Stimulated activated CD4-positive, alpha-beta T cell treated with anti-CD3 and anti-CD28 coated beads, Interleukin-2, amount 100 ng/mL, for 48 hours (primary cell): ENCODE measurements at regions not wholly inside any gene's neighbourhood (a gene's known extent, or its start where the extent isn't known, plus 50 kb on each side); places are given as distances from the start of the nearest gene placed in this dataset.

ENCODE experiments used
- DNase-seq, 2 donors: peaks; one replicate each; pipeline ENCODE4 v3.0.0-alpha.2; 2020

DNA sequence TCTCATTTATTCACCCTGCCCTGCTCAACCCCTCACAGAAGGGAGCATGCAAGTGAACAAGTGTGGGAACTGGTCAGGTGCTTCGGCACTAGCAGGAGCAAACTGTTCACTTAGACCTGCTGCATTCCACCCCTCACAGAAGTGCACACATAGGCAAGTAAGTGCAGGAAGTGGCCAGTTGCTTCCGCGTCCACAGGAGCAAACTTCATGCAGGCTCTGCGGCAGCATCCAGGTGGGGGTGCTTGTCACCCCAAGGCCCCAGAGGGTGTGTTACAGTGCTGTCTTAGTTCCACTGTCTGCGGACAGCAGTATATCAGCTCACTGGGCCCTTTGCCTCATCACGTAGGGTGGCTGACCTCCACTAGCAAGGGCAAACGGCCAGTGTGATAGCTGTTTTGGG lies 167.3 kb upstream of the AVPR1A start:
- DNase-seq: no peak

DNA sequence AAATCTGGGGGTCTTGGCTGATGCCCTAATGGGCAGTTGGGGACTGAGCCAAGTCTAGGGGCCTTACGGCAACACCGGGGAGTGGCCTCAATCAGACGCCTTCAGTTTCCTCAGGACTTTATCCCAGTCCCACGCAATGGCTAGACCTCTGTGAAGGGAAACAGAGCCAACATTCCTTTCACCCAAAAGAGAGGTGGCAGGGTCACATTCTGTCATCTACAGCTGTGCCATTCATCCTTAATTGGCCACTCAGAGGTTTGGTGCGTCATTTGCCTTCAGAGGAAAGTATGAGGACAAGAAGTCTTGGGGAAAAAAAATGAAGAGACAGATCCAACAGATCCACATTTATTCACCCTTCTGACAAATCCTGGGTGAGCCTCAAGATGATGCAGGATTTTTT lies 166.9 kb upstream of the AVPR1A start:
- DNase-seq: no peak

- no peak for DNase-seq
Measured at GRCh38 chr12:63317286-63317846, 166.4 kb upstream of the AVPR1A start.

DNA sequence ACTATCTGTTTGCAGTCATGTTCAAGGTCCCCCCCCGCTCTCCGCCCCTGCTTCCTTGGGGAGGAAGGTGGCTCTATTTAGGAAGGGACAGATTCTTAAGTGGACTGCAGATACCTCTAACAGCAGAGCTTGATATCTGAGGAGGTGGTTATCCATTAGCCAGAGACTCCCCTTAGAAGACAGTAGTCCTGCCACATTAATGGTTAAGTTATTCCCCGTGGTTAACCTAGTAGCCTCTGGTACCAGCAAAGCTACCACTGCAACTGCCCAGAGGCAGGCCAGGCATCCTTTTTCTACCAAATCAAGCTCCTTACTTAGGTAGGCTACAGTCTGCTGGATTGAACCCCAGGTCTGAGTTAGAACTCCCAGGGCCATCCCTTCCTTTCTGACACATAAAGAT lies 162.1 kb upstream of the AVPR1A start:
- DNase-seq: no peak

- no peak for DNase-seq
Measured at GRCh38 chr12:63308671-63309070, 157.7 kb upstream of the AVPR1A start.

DNA sequence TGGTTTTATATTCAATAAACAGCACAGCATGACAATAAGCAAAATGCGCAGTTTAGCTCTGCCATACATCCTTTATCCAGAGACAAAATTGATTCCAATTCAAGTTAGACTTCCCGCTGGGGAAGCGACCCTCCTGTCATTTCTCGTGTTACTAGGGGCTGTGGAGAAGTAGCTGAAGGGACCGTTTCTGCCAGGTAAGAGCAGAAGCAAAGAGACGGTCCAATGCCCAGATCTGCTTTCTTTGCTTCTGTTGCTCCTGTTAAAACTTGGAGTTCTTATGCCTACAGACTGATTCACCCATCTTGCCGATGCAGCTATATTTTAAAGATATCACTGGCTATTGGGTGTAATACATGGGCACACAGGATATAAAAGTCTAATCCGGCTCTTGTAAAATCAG lies 156.8 kb upstream of the AVPR1A start:
- no peak for DNase-seq

DNA sequence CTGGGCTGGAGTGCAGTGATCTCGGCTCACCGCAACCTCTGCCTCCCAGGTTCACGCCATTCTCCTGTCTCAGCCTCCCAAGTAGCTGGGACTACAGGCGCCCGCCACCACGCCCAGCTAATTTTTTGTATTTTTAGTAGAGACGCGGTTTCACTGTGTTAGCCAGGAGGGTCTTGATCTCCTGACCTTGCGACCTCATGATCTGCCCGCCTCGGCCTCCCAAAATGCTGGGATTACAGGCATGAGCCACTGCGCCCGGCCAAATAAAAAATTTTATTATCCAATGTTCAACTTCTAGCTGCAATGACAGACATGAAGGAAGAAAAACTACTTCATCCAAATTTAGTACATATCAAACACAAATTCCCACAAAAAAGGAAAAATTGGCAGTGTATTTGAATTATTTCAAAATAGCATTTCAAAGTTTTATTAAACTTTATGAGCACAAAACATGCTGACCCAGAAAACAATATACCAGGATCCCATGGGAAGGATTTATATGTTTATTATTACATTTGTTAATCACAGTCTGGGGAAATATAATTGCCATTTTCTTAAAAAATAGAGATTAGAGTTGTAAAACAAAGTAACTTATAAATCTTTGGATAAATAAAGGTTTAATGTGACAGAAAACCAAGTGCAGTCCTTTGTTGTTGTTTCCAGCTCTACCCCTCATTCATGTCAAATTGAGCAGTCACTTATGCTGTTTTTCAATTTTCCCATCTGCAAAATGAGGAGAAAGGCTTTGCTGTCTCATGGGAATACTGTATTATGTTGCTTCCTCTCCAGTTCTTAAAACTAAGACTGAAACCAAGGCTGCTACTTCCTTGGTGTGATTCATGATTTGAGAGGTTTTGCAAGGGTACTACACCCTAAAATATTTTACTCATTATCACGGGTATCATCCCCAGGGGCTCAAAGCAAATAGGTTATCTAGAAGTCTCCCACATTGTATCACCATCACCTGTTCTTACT lies 155.2 kb upstream of the AVPR1A start:
- DNase-seq: no peak

DNA sequence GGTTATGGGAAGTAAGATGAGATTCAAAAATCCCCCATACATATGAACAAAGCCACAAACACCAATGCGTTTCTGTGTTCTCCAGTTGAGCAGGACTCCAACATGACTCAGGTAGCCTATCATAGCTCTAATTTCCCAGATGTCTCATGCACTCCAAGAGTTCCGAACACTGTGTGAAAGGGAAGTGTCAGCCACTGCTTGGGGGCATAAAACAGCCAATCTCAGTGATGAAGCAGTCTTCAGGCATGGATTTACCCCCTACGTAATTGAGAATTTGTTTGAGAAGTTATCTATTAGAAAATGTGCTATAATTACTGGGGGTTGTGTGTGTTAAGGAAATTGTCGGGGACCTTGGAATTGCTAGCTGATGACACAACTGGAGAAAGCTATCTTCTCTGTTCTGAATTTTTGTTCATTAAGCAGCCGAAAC lies 153.9 kb upstream of the AVPR1A start:
- no peak for DNase-seq

GRCh38 chr12:63302941-63303536 lies 152.0 kb upstream of the AVPR1A start:
- DNase-seq: no peak

GRCh38 chr12:63302269-63302940 lies 151.4 kb upstream of the AVPR1A start:
- no peak for DNase-seq

- DNase-seq: no peak
Measured at GRCh38 chr12:63301311-63301710, 150.3 kb upstream of the AVPR1A start.

DNA sequence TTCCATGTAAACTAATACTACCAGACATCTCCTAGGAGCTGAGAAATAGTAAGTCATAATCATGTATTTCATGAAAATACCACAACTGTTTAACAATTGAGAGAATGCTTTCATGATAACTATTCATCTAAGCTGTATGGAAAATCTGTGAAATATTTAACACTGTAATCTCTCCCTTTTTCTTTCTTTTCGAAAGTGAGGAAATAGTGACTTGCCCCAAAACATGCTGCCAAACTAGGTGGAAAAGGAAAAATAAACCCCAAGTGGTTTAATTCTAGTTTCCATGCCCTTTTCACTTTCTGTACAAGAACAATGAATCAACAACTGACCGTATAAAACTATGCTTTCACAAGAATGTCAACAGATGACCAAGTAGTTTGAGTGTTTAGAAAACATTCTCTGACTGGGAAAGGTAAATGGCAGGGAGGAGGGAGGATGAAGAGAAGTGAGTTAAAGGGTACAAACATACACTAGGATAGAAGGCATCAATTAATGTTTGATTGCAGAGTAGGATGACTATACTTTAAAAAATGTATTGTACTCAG lies 147.5 kb upstream of the AVPR1A start:
- DNase-seq: no peak

- no peak for DNase-seq
Measured at GRCh38 chr12:63294327-63294632, 143.3 kb upstream of the AVPR1A start.

- no peak for DNase-seq
Measured at GRCh38 chr12:63292471-63293221, 141.6 kb upstream of the AVPR1A start.

DNA sequence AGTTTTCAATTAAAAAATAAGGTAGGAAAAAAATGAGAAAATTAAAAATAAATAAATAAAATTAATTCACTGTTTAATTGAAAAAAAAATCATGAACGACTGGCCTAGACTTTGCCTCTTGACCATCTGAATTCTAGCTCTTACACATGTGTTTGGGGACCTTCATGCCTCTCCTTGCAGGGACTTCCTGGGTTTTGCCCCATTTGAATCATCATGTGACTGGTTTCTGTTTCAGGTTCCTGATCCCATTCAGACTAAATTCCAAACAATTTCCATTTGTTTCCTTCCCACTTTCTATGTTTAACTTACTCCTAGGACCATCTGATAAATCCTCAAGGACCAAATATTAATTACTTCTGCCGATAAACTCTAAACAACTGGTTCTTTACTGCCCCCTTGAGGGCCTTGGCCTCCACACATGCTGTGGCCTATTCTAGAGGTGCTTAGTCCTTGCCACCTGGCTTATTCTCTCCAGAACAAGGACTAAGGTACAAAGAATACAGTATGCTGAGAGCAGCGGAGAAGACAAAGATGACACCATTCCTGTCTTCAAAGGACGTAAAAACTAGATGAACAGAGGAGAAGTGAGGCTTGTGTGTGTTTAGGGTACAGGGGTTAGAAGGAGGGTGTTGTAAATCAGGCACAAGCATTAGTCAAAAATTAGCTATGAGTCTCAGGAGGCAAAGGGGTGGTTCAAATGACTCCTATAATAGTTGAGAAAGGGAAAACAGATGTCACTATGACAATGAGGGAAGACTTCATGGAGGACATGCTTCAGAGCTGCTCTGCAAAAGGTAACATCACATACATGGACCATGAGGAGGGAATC lies 125.8 kb upstream of the AVPR1A start:
- peak; percentile 1 to 2 for DNase-seq

GRCh38 chr12:63266988-63267387 lies 116.0 kb upstream of the AVPR1A start:
- no peak for DNase-seq

DNA sequence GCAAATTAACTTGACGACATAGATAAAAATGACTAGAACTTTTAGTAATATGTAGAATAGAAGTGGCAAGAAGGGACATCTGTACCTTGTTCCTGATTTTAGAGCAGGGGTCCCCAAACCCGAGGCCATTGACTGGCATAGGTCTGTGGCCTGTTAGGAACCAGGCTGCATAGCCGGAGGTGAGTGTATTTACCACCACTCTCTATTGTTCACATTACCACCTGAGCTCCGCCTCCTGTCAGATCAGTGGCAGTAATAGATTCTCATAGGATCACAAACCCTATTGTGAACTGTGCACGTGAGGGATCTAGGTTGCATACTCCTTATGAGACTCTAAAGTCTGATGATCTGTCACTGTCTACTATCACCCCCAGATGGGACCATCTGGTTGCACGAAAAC lies 113.6 kb upstream of the AVPR1A start:
- DNase-seq: no peak

GRCh38 chr12:63250486-63250885 lies 99.5 kb upstream of the AVPR1A start:
- no peak for DNase-seq

GRCh38 chr12:63238892-63239291 lies 87.9 kb upstream of the AVPR1A start:
- no peak for DNase-seq

GRCh38 chr12:63232896-63233295 lies 81.9 kb upstream of the AVPR1A start:
- DNase-seq: no peak

DNA sequence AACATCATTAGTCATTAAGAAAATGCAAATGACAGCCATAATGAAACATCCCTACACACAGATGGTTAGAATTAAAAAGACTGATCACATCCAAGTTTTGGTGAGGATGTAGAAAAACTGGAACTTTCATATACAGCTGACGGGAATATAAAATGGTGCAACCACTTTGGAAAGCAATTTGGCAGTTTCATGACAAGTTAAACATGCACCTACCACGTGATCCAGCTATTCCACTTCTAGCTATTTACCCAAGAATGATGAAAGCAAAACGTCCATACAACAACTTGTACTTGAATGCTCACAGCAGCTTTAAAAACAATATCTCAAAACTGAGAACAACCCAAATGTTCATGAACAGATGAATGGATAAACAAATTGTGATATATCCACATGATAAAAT lies 77.9 kb upstream of the AVPR1A start:
- DNase-seq: no peak
